GM18858 (cell line): ENCODE measurements at regions not wholly inside any gene's neighbourhood (a gene's known extent, or its start where the extent isn't known, plus 50 kb on each side); places are given as distances from the start of the nearest gene placed in this dataset.
"Not testable (repeated sequence)": the region's sequence is repeated elsewhere in the genome, so short reads cannot be mapped to it uniquely, and the experiment has no call there.

Source experiments
- ATAC-seq: cut with Tn5 transposase; IDR thresholded peaks from one replicate; pipeline ENCODE4 v1.9.1; 2021; ENCODE audit not compliant: unreplicated experiment

GRCh38 chr1:213622365-213623063 lies 365.3 kb upstream of the PROX1 start:
- peak; percentile 82 for ATAC-seq

- no peak for ATAC-seq
Measured at GRCh38 chr1:213623064-213623581, 364.6 kb upstream of the PROX1 start.

- ATAC-seq, result no peak
Measured at GRCh38 chr1:213623862-213624261, 363.9 kb upstream of the PROX1 start.

- ATAC-seq, result not testable (repeated sequence)
Measured at GRCh38 chr1:213636778-213637177, 351.0 kb upstream of the PROX1 start.

- ATAC-seq, result no peak
Measured at GRCh38 chr1:213641312-213641711, 346.5 kb upstream of the PROX1 start.

GRCh38 chr1:213643360-213643759 lies 344.4 kb upstream of the PROX1 start:
- ATAC-seq, result no peak

GRCh38 chr1:213647864-213648650 lies 339.7 kb upstream of the PROX1 start:
- ATAC-seq, result no peak

- ATAC-seq, result no peak
Measured at GRCh38 chr1:213649373-213649772, 338.4 kb upstream of the PROX1 start.

- ATAC-seq, result no peak
Measured at GRCh38 chr1:213650603-213651002, 337.2 kb upstream of the PROX1 start.

- ATAC-seq, result no peak
Measured at GRCh38 chr1:213651077-213651476, 336.7 kb upstream of the PROX1 start.

- ATAC-seq, result no peak
Measured at GRCh38 chr1:213652109-213652508, 335.7 kb upstream of the PROX1 start.

GRCh38 chr1:213656039-213656438 lies 331.7 kb upstream of the PROX1 start:
- no peak for ATAC-seq

GRCh38 chr1:213656503-213656902 lies 331.3 kb upstream of the PROX1 start:
- no peak for ATAC-seq

- no peak for ATAC-seq
Measured at GRCh38 chr1:213657013-213657412, 330.8 kb upstream of the PROX1 start.

GRCh38 chr1:213657879-213658278 lies 329.9 kb upstream of the PROX1 start:
- ATAC-seq, result no peak

- no peak for ATAC-seq
Measured at GRCh38 chr1:213658457-213658856, 329.3 kb upstream of the PROX1 start.

- ATAC-seq, result no peak
Measured at GRCh38 chr1:213659580-213660547, 327.9 kb upstream of the PROX1 start.

- ATAC-seq, result no peak
Measured at GRCh38 chr1:213661302-213661701, 326.5 kb upstream of the PROX1 start.

GRCh38 chr1:213666113-213666512 lies 321.7 kb upstream of the PROX1 start:
- no peak for ATAC-seq

- no peak for ATAC-seq
Measured at GRCh38 chr1:213666922-213667321, 320.9 kb upstream of the PROX1 start.

- no peak for ATAC-seq
Measured at GRCh38 chr1:213669512-213669911, 318.3 kb upstream of the PROX1 start.
